ENCODE measurements at regions not wholly inside any gene's neighbourhood (a gene's known extent, or its start where the extent isn't known, plus 50 kb on each side); places are given as distances from the start of the nearest gene placed in this dataset.

GRCh38 chr2:65786007-65786717 is 353.8 kb upstream of the SPRED2 start:
- Histone ChIP-seq H3K4me3 (no peak overlapping the region), H3K9me3 (replicated peaks) (no peaks in the 10 kb centered on the region), H3K27me3 (ENCODE audit: low read depth) (peaks cover 24% of the 10 kb centered on the region), H3K27ac (replicated peaks) (no peak overlapping the region), H3K36me3 (no peaks in the 10 kb centered on the region), H3K4me1 (no peaks in the 10 kb centered on the region)
- intact Hi-C loops (cut with micrococcal nuclease), result no loop called here
- no peak for TF ChIP-seq CTCF (IDR thresholded peaks at IDR 0.05; ENCODE audit: borderline replicate concordance)
- no peak for DNase-seq

- Histone ChIP-seq H3K27me3 (ENCODE audit: low read depth) (peaks cover 13% of the 10 kb centered on the region), H3K9me3 (replicated peaks) (no peaks in the 10 kb centered on the region), H3K36me3 (no peaks in the 10 kb centered on the region), H3K27ac (replicated peaks) (no peak overlapping the region), H3K4me3 (no peak overlapping the region), H3K4me1 (no peaks in the 10 kb centered on the region)
- DNase-seq, result no peak
- TF ChIP-seq CTCF (IDR thresholded peaks at IDR 0.05; ENCODE audit: borderline replicate concordance), result no peak
- intact Hi-C loops (cut with micrococcal nuclease), result no loop called here
Measured at GRCh38 chr2:65782996-65783650, 350.7 kb upstream of the SPRED2 start.

- H3K27ac ChIP-seq (replicated peaks), result no peak overlapping the region
- no peak for TF ChIP-seq CTCF (IDR thresholded peaks at IDR 0.05; ENCODE audit: borderline replicate concordance)
- H3K27me3 ChIP-seq (ENCODE audit: low read depth), result peaks cover 12% of the 10 kb centered on the region
- no peak for DNase-seq
- intact Hi-C loops (cut with micrococcal nuclease), result no loop called here
- H3K4me3 ChIP-seq, result no peak overlapping the region
- no peaks in the 10 kb centered on the region for H3K9me3 ChIP-seq (replicated peaks)
- H3K36me3 ChIP-seq, result no peaks in the 10 kb centered on the region
- H3K4me1 ChIP-seq, result no peaks in the 10 kb centered on the region
Measured at GRCh38 chr2:65782186-65782585, 349.8 kb upstream of the SPRED2 start.

- intact Hi-C loops (cut with micrococcal nuclease), result no loop called here
- no peak for TF ChIP-seq CTCF (IDR thresholded peaks at IDR 0.05; ENCODE audit: borderline replicate concordance)
- no peaks in the 10 kb centered on the region for H3K9me3 ChIP-seq (replicated peaks)
- H3K36me3 ChIP-seq, result no peaks in the 10 kb centered on the region
- peaks cover 12% of the 10 kb centered on the region for H3K27me3 ChIP-seq (ENCODE audit: low read depth)
- no peaks in the 10 kb centered on the region for H3K4me1 ChIP-seq
- no peak overlapping the region for H3K27ac ChIP-seq (replicated peaks)
- no peak overlapping the region for H3K4me3 ChIP-seq
- no peak for DNase-seq
Measured at GRCh38 chr2:65781756-65782155, 349.4 kb upstream of the SPRED2 start.

GRCh38 chr2:65779021-65779420 is 346.6 kb upstream of the SPRED2 start:
- Histone ChIP-seq H3K36me3 (no peaks in the 10 kb centered on the region), H3K27ac (replicated peaks) (no peak overlapping the region), H3K9me3 (replicated peaks) (no peaks in the 10 kb centered on the region), H3K4me3 (no peak overlapping the region), H3K27me3 (ENCODE audit: low read depth) (peaks cover 12% of the 10 kb centered on the region), H3K4me1 (no peaks in the 10 kb centered on the region)
- intact Hi-C loops (cut with micrococcal nuclease), result no loop called here
- no peak for TF ChIP-seq CTCF (IDR thresholded peaks at IDR 0.05; ENCODE audit: borderline replicate concordance)
- no peak for DNase-seq
